ENCODE measurements at regions not wholly inside any gene's neighbourhood (a gene's known extent, or its start where the extent isn't known, plus 50 kb on each side); places are given as distances from the start of the nearest gene placed in this dataset.

- TF ChIP-seq, protein P1, sequence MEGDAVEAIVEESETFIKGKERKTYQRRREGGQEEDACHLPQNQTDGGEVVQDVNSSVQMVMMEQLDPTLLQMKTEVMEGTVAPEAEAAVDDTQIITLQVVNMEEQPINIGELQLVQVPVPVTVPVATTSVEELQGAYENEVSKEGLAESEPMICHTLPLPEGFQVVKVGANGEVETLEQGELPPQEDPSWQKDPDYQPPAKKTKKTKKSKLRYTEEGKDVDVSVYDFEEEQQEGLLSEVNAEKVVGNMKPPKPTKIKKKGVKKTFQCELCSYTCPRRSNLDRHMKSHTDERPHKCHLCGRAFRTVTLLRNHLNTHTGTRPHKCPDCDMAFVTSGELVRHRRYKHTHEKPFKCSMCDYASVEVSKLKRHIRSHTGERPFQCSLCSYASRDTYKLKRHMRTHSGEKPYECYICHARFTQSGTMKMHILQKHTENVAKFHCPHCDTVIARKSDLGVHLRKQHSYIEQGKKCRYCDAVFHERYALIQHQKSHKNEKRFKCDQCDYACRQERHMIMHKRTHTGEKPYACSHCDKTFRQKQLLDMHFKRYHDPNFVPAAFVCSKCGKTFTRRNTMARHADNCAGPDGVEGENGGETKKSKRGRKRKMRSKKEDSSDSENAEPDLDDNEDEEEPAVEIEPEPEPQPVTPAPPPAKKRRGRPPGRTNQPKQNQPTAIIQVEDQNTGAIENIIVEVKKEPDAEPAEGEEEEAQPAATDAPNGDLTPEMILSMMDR (IDR thresholded peaks at IDR 0.05) = no peak
- TF ChIP-seq POLR2A (IDR thresholded peaks at IDR 0.05) (no peak), EP300 (IDR thresholded peaks at IDR 0.05) (no peak)
Measured at GRCh38 chr1:73197972-73198371, 915.6 kb upstream of the NEGR1 start.

Measured in ovary (tissue), 3 donors.